ENCODE measurements at regions not wholly inside any gene's neighbourhood (a gene's known extent, or its start where the extent isn't known, plus 50 kb on each side); places are given as distances from the start of the nearest gene placed in this dataset.

GRCh38 chr11:98099371-98099770, 921.4 kb upstream of the CNTN5 start:
- no peak for DNase-seq

GRCh38 chr11:98100689-98101088, 920.1 kb upstream of the CNTN5 start:
- DNase-seq, result no peak

- DNase-seq, result no peak
These were observed 919.4 kb upstream of the CNTN5 start for GRCh38 chr11:98101329-98101728.

- DNase-seq, result no peak
These were observed 916.5 kb upstream of the CNTN5 start for GRCh38 chr11:98104249-98104648.

- DNase-seq, result no peak
These were observed 913.0 kb upstream of the CNTN5 start for GRCh38 chr11:98107736-98108135.

- DNase-seq, result no peak
These were observed 910.7 kb upstream of the CNTN5 start for GRCh38 chr11:98110030-98110429.

- no peak for DNase-seq
These were observed 904.9 kb upstream of the CNTN5 start for GRCh38 chr11:98115873-98116272.

GRCh38 chr11:98130117-98130625, 890.6 kb upstream of the CNTN5 start:
- no peak for DNase-seq

- no peak for DNase-seq
These were observed 884.4 kb upstream of the CNTN5 start for GRCh38 chr11:98136357-98136756.

- no peak for DNase-seq
These were observed 883.3 kb upstream of the CNTN5 start for GRCh38 chr11:98137437-98137836.

GRCh38 chr11:98143661-98144060, 877.1 kb upstream of the CNTN5 start:
- DNase-seq, result no peak

- DNase-seq, result no peak
These were observed 867.0 kb upstream of the CNTN5 start for GRCh38 chr11:98153752-98154151.

- no peak for DNase-seq
These were observed 865.1 kb upstream of the CNTN5 start for GRCh38 chr11:98155696-98156095.

GRCh38 chr11:98177925-98178324, 842.8 kb upstream of the CNTN5 start:
- DNase-seq, result no peak

- no peak for DNase-seq
These were observed 840.2 kb upstream of the CNTN5 start for GRCh38 chr11:98180511-98180910.

- no peak for DNase-seq
These were observed 839.8 kb upstream of the CNTN5 start for GRCh38 chr11:98180921-98181320.

- no peak for DNase-seq
These were observed 837.7 kb upstream of the CNTN5 start for GRCh38 chr11:98183034-98183433.

- no peak for DNase-seq
These were observed 835.5 kb upstream of the CNTN5 start for GRCh38 chr11:98185245-98185644.

GRCh38 chr11:98194611-98195010, 826.1 kb upstream of the CNTN5 start:
- DNase-seq, result no peak

GRCh38 chr11:98195300-98195699, 825.4 kb upstream of the CNTN5 start:
- no peak for DNase-seq

- no peak for DNase-seq
These were observed 813.7 kb upstream of the CNTN5 start for GRCh38 chr11:98207086-98207485.

- no peak for DNase-seq
These were observed 793.5 kb upstream of the CNTN5 start for GRCh38 chr11:98227278-98227677.

GRCh38 chr11:98230678-98231077, 790.1 kb upstream of the CNTN5 start:
- DNase-seq, result no peak

GRCh38 chr11:98234698-98235097, 786.1 kb upstream of the CNTN5 start:
- DNase-seq, result no peak

GRCh38 chr11:98243897-98244296, 776.9 kb upstream of the CNTN5 start:
- no peak for DNase-seq

- no peak for DNase-seq
These were observed 759.8 kb upstream of the CNTN5 start for GRCh38 chr11:98260983-98261382.
